SK-N-SH (cell line): ENCODE measurements at regions not wholly inside any gene's neighbourhood (a gene's known extent, or its start where the extent isn't known, plus 50 kb on each side); places are given as distances from the start of the nearest gene placed in this dataset.

Experiments used
- CTCF ChIA-PET: fragments of 300-600, 350-600 bp; formaldehyde crosslinking; extraction: SDS; loops from one replicate; lab custom pipeline; 2021; lab: Yijun Ruan, JAX
- POLR2A ChIA-PET: fragments of 350-600 bp; sonication (Branson Sonifier 250); formaldehyde crosslinking; extraction: SDS; loops from one replicate; lab custom pipeline; 2020; ENCODE audit warnings: antibody characterized with exemption, inconsistent platforms; lab: Yijun Ruan, JAX
- DNase-seq: peaks from one replicate; pipeline ENCODE4 v3.0.0; 2012
- H2AFZ ChIP-seq: fragments of 200-600 bp; sonication (generic); 2 replicates; pipeline ENCODE4 v1.8.1; 2016; ENCODE audit warnings: antibody characterized with exemption, mild to moderate bottlenecking, low read depth
- H3F3A ChIP-seq: fragments of 200-600 bp; sonication (generic); replicated peaks from 2 replicates; pipeline ENCODE3; 2016; ENCODE audit warnings: antibody characterized with exemption, mild to moderate bottlenecking; ENCODE audit not compliant: insufficient read depth
- H3K27ac ChIP-seq, 2 experiments: fragments of 200-500 bp in 1 of 2; fragments of 200-600 bp in 1 of 2; sonication (Bioruptor generic) in 1 of 2; sonication (generic), shearing (Covaris generic) in 1 of 2; 2 replicates each; pipeline versions ENCODE4 v1.5.1 to v1.6.1; 2014 to 2016; ENCODE audit warnings: low read depth in 2 of 2, inconsistent platforms in 1 of 2, low read length in 1 of 2, mild to moderate bottlenecking in 1 of 2, mixed read lengths in 1 of 2
- H3K27me3 ChIP-seq: fragments of 200-600 bp; sonication (generic), shearing (Covaris generic); 2 replicates; pipeline ENCODE4 v1.6.1; 2016; ENCODE audit warnings: mixed run types; ENCODE audit not compliant: insufficient read depth
- H3K36me3 ChIP-seq, 2 experiments: fragments of 200-500 bp in 1 of 2; fragments of 200-600 bp in 1 of 2; sonication (Bioruptor generic) in 1 of 2; sonication (generic) in 1 of 2; replicated peaks in 1 of 2; 2 replicates each; pipeline versions ENCODE3 to v1.5.1; 2014 to 2016; ENCODE audit warnings: low read length in 1 of 2, mild to moderate bottlenecking in 1 of 2; ENCODE audit not compliant: insufficient read depth in 2 of 2, control insufficient read depth in 1 of 2
- H3K4me1 ChIP-seq, 2 experiments: fragments of 200-500 bp in 1 of 2; fragments of 200-600 bp in 1 of 2; sonication (Bioruptor generic) in 1 of 2; sonication (generic), shearing (Covaris generic) in 1 of 2; 2 replicates each; pipeline versions ENCODE4 v1.5.1 to v1.6.1; 2014 to 2016; ENCODE audit warnings: low read depth in 1 of 2, low read length in 1 of 2, mixed run types in 1 of 2; ENCODE audit not compliant: insufficient read depth in 2 of 2, control insufficient read depth in 1 of 2
- H3K4me2 ChIP-seq: fragments of 200-600 bp; sonication (generic), shearing (Covaris generic); 2 replicates; pipeline ENCODE4 v1.6.1; 2017; ENCODE audit warnings: mixed run types
- H3K4me3 ChIP-seq, 2 experiments: fragments of 200-500 bp in 1 of 2; fragments of 200-600 bp in 1 of 2; sonication (Bioruptor generic) in 1 of 2; sonication (generic), shearing (Covaris generic) in 1 of 2; 2 replicates each; pipeline versions ENCODE4 v1.5.1 to v1.8.1; 2014 to 2016; ENCODE audit warnings: low read depth in 2 of 2, inconsistent platforms in 1 of 2, low read length in 1 of 2, mild to moderate bottlenecking in 1 of 2, mixed read lengths in 1 of 2, moderate library complexity in 1 of 2
- H3K79me2 ChIP-seq: fragments of 200-600 bp; sonication (generic); 2 replicates; pipeline ENCODE4 v1.8.1; 2017; ENCODE audit warnings: mild to moderate bottlenecking; ENCODE audit not compliant: insufficient read depth
- H3K9ac ChIP-seq: fragments of 200-600 bp; sonication (generic); 2 replicates; pipeline ENCODE4 v1.6.1; 2017; ENCODE audit warnings: mixed run types
- H3K9me2 ChIP-seq: fragments of 200-600 bp; sonication (generic); 2 replicates; pipeline ENCODE4 v1.6.1; 2017; ENCODE audit warnings: mixed run types
- H3K9me3 ChIP-seq: fragments of 200-600 bp; sonication (generic); 2 replicates; pipeline ENCODE4 v1.6.1; 2017; ENCODE audit warnings: mixed run types, mild to moderate bottlenecking, moderate library complexity
- H4K20me1 ChIP-seq: fragments of 200-600 bp; sonication (generic); 2 replicates; pipeline ENCODE4 v1.6.1; 2017; ENCODE audit warnings: mild to moderate bottlenecking, mixed run types; ENCODE audit not compliant: insufficient read depth
- ELF1 ChIP-seq: IDR thresholded peaks from 2 replicates; pipeline ENCODE4 v1.4.0; 2012
- EP300 ChIP-seq, 2 experiments: IDR thresholded peaks; 2 replicates each; pipeline versions ENCODE4 v1.4.0 to v1.6.1; 2012; ENCODE audit warnings: borderline replicate concordance in 1 of 2, low read depth in 1 of 2, low read length in 1 of 2
- EZH2phosphoT487 ChIP-seq: fragments of 200-600 bp; sonication (generic); IDR thresholded peaks from 2 replicates; pipeline ENCODE4 v1.6.1; 2017; ENCODE audit warnings: low read depth, mixed run types, mild to moderate bottlenecking, antibody characterized with exemption, moderate library complexity, borderline replicate concordance
- FOSL2 ChIP-seq: IDR thresholded peaks from 2 replicates; pipeline ENCODE4 v1.4.0; 2012; ENCODE audit warnings: low read depth, mild to moderate bottlenecking, moderate library complexity, borderline replicate concordance
- FOXM1 ChIP-seq: IDR thresholded peaks from 2 replicates; pipeline ENCODE4 v1.4.0; 2012; ENCODE audit warnings: low read depth, mild to moderate bottlenecking
- GATA2 ChIP-seq: sonication (generic); formaldehyde crosslinking; IDR thresholded peaks from 2 replicates; pipeline ENCODE4 v1.5.0; 2020; ENCODE audit warnings: mild to moderate bottlenecking, missing genetic modification reagents
- IRF3 ChIP-seq: fragments of 150-350 bp; IDR thresholded peaks from 2 replicates; pipeline ENCODE4 v1.6.1; 2016; ENCODE audit warnings: mild to moderate bottlenecking, low read depth, low read length
- JUND ChIP-seq: IDR thresholded peaks from 2 replicates; pipeline ENCODE4 v1.4.0; 2012
- MAX ChIP-seq: IDR thresholded peaks from 2 replicates; pipeline ENCODE4 v1.4.0; 2012; ENCODE audit warnings: low read depth
- MXI1 ChIP-seq: IDR thresholded peaks from 2 replicates; pipeline ENCODE4 v1.6.1; 2012; ENCODE audit warnings: mild to moderate bottlenecking, low read depth, low read length, improper control_type of control experiment
- POLR2AphosphoS5 ChIP-seq: IDR thresholded peaks from 2 replicates; pipeline ENCODE4 v1.6.1; 2012; ENCODE audit warnings: low read depth, low read length
- TCF12 ChIP-seq: IDR thresholded peaks from 2 replicates; pipeline ENCODE4 v1.4.0; 2012
- YY1 ChIP-seq: IDR thresholded peaks from 2 replicates; pipeline ENCODE4 v1.4.0; 2012; ENCODE audit warnings: low read depth, mild to moderate bottlenecking
- WGBS: methylation state at CpG from one replicate; pipeline ENCODE4 v1.1.6; 2017; ENCODE audit warnings: low lambda C conversion rate; 5-methylcytosine and 5-hydroxymethylcytosine counted together
- TF ChIP-seq, protein P1 (sequence below): fragments of 150-350 bp; IDR thresholded peaks from 2 replicates; pipeline ENCODE4 v1.6.1; 2017; ENCODE audit warnings: antibody characterized with exemption, low read length, low read depth, borderline replicate concordance
- TF ChIP-seq, protein P2 (sequence below): IDR thresholded peaks from 2 replicates; pipeline ENCODE4; 2012

- Histone ChIP-seq H2AFZ (no peak overlapping the region), H3K27ac (peak overlapping the region in 1 of 2 experiments; percentile 79; a peak in 2 of 4 replicates), H3K36me3 (no peaks in the 10 kb centered on the region), H3K9ac (no peak overlapping the region), H3K9me3 (no peaks in the 10 kb centered on the region), H3K27me3 (no peaks in the 10 kb centered on the region), H3K9me2 (no peaks in the 10 kb centered on the region), H3K79me2 (no peaks in the 10 kb centered on the region), H3K4me2 (no peak overlapping the region), H3K4me3 (no peak overlapping the region), H3F3A (no peaks in the 10 kb centered on the region), H4K20me1 (no peaks in the 10 kb centered on the region), H3K4me1 (peaks cover 0 to 13% of the 10 kb centered on the region in 2 experiments; a peak in 2 of 4 replicates)
- DNase-seq, result no peak
- TF ChIP-seq, protein P1, sequence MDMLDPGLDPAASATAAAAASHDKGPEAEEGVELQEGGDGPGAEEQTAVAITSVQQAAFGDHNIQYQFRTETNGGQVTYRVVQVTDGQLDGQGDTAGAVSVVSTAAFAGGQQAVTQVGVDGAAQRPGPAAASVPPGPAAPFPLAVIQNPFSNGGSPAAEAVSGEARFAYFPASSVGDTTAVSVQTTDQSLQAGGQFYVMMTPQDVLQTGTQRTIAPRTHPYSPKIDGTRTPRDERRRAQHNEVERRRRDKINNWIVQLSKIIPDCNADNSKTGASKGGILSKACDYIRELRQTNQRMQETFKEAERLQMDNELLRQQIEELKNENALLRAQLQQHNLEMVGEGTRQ, result no peak
- TF ChIP-seq, protein P2, sequence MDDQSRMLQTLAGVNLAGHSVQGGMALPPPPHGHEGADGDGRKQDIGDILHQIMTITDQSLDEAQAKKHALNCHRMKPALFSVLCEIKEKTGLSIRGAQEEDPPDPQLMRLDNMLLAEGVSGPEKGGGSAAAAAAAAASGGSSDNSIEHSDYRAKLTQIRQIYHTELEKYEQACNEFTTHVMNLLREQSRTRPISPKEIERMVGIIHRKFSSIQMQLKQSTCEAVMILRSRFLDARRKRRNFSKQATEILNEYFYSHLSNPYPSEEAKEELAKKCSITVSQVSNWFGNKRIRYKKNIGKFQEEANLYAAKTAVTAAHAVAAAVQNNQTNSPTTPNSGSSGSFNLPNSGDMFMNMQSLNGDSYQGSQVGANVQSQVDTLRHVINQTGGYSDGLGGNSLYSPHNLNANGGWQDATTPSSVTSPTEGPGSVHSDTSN, result 0 out of 2 replicates have a peak, but pooled peaks have one; percentile 6
- no peak for TF ChIP-seq YY1
- TF ChIP-seq TCF12, result peak; percentile 69
- peak; percentile 59 for TF ChIP-seq JUND
- no peak for TF ChIP-seq GATA2 (CRISPR knock-in tag)
- TF ChIP-seq MAX, result no peak
- peak in 1 of 2 experiments; percentile 27; a peak in 1 of 4 replicates for TF ChIP-seq EP300 (IDR thresholded peaks at IDR 0.05; ENCODE audit: borderline replicate concordance in 1 of 2, low read depth in 1 of 2, low read length in 1 of 2)
- no peak for TF ChIP-seq MXI1
- TF ChIP-seq FOSL2, result peak; percentile 68; the same call in 1 of the 2 replicates
- ChIA-PET CTCF (interaction anchor here (1.3 kb wide), 1 partner anchor 8 kb away, joined by 3 read pairs; no protein-coding TSS in a partner anchor), POLR2A (no interaction called here)
- 39% methylated on average over 3 of the region's 3 CpGs for WGBS
These were observed 356.0 kb downstream of the ZPLD1 start for GRCh38 chr3:102790747-102791325.

GRCh38 chr3:102791641-102792589 lies 357.1 kb downstream of the ZPLD1 start:
- 38% methylated on average over 7 of the region's 7 CpGs for WGBS
- Histone ChIP-seq H2AFZ (no peak overlapping the region), H3K27ac (peak overlapping the region in 1 of 2 experiments; percentile 79; a peak in 2 of 4 replicates), H3K4me1 (peaks cover 0 to 17% of the 10 kb centered on the region in 2 experiments; a peak in 2 of 4 replicates), H3K9me3 (no peaks in the 10 kb centered on the region), H3F3A (no peaks in the 10 kb centered on the region), H3K9ac (no peak overlapping the region), H3K9me2 (no peaks in the 10 kb centered on the region), H3K4me3 (no peak overlapping the region), H3K4me2 (no peak overlapping the region), H3K36me3 (no peaks in the 10 kb centered on the region), H3K79me2 (no peaks in the 10 kb centered on the region), H3K27me3 (no peaks in the 10 kb centered on the region), H4K20me1 (no peaks in the 10 kb centered on the region)
- DNase-seq, result peak; percentile 14
- ChIA-PET POLR2A (no interaction called here), CTCF (interaction anchor here (1.3 kb wide), 1 partner anchor 9 kb away, joined by 3 read pairs; no protein-coding TSS in a partner anchor)
- TF ChIP-seq, protein P2, result 0 out of 2 replicates have a peak, but pooled peaks have one; percentile 12
- TF ChIP-seq, protein P1, result no peak
- TF ChIP-seq EZH2phosphoT487 (no peak), ELF1 (no peak), TCF12 (peak; percentile 53), IRF3 (no peak), POLR2AphosphoS5 (no peak), FOSL2 (no peak), FOXM1 (no peak), MAX (no peak), GATA2 (CRISPR knock-in tag) (peak; percentile 53)
